ENCODE measurements at regions not wholly inside any gene's neighbourhood (a gene's known extent, or its start where the extent isn't known, plus 50 kb on each side); places are given as distances from the start of the nearest gene placed in this dataset.

GRCh38 chr1:56033321-56034037 is 545.9 kb downstream of the PLPP3 start:
- no peaks in the 10 kb centered on the region for H3K27me3 ChIP-seq (ENCODE audit: control insufficient read depth, insufficient read depth, low read length)
- no peaks in the 10 kb centered on the region for H3K36me3 ChIP-seq (ENCODE audit: control insufficient read depth, insufficient read depth, low read length)
- no peak overlapping the region for H3K4me3 ChIP-seq (ENCODE audit: low read depth, low read length)
- no peak overlapping the region for H3K9ac ChIP-seq (ENCODE audit: low read depth, low read length)
- H3K27ac ChIP-seq (ENCODE audit: low read depth, low read length): no peak overlapping the region
- H3K4me1 ChIP-seq (ENCODE audit: control insufficient read depth, insufficient read depth, low read length): no peaks in the 10 kb centered on the region
- no peaks in the 10 kb centered on the region for H3K9me3 ChIP-seq (ENCODE audit: control insufficient read depth, insufficient read depth, low read length)

DNA sequence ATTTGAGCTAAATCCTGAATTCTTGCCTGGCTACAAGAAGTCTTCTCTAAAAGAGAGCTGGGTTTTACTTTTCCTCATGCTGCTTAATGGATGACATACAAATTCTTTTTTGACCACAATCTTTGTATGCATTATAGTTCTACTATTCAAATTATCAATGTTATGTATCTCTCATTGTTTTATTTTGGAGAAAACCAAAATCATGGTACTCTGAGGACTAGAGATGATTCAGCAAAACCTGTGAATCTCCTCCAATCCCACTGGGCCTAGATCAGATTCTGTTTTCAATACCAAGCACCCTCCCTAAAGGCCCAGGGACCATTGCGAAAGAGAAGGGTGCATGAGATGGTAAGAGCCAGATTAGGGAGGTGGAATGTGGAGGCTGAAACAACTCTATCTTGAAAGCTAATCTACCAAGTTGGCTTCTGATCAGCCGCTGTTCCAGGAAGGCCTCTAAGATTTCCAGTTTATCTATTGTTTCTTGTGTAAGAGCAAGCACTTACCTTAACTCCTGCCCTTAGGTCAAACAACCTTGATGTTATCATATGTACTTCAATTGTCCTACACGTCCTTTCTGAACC is 547.2 kb downstream of the PLPP3 start:
- Histone ChIP-seq H3K9me3 (ENCODE audit: control insufficient read depth, insufficient read depth, low read length) (no peaks in the 10 kb centered on the region), H3K4me1 (ENCODE audit: control insufficient read depth, insufficient read depth, low read length) (no peaks in the 10 kb centered on the region), H3K36me3 (ENCODE audit: control insufficient read depth, insufficient read depth, low read length) (no peaks in the 10 kb centered on the region), H3K4me3 (ENCODE audit: low read depth, low read length) (no peak overlapping the region), H3K9ac (ENCODE audit: low read depth, low read length) (no peak overlapping the region), H3K27me3 (ENCODE audit: control insufficient read depth, insufficient read depth, low read length) (no peaks in the 10 kb centered on the region), H3K27ac (ENCODE audit: low read depth, low read length) (no peak overlapping the region)

DNA sequence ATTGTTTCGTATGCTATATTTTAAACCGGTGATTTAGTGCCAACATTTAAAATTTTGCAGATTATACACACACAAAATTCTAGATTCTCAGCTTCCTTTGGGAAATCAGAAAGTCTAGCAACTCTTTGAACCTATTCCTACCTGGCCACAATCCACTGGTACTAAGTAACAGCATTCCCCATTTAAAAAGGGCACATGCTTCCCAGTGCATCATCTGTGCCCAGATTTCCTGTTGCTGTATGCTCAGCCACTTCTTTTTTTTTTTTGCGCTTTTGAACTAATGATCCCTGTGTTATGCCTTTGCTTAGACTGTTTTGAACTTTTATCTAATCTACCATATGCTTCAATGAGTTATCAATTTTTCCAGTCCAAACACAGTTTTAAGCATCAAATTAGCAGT is 548.4 kb downstream of the PLPP3 start:
- no peak overlapping the region for H3K4me3 ChIP-seq (ENCODE audit: low read depth, low read length)
- no peaks in the 10 kb centered on the region for H3K27me3 ChIP-seq (ENCODE audit: control insufficient read depth, insufficient read depth, low read length)
- no peak overlapping the region for H3K9ac ChIP-seq (ENCODE audit: low read depth, low read length)
- H3K36me3 ChIP-seq (ENCODE audit: control insufficient read depth, insufficient read depth, low read length): no peaks in the 10 kb centered on the region
- H3K9me3 ChIP-seq (ENCODE audit: control insufficient read depth, insufficient read depth, low read length): no peaks in the 10 kb centered on the region
- H3K4me1 ChIP-seq (ENCODE audit: control insufficient read depth, insufficient read depth, low read length): no peaks in the 10 kb centered on the region
- no peak overlapping the region for H3K27ac ChIP-seq (ENCODE audit: low read depth, low read length)

DNA sequence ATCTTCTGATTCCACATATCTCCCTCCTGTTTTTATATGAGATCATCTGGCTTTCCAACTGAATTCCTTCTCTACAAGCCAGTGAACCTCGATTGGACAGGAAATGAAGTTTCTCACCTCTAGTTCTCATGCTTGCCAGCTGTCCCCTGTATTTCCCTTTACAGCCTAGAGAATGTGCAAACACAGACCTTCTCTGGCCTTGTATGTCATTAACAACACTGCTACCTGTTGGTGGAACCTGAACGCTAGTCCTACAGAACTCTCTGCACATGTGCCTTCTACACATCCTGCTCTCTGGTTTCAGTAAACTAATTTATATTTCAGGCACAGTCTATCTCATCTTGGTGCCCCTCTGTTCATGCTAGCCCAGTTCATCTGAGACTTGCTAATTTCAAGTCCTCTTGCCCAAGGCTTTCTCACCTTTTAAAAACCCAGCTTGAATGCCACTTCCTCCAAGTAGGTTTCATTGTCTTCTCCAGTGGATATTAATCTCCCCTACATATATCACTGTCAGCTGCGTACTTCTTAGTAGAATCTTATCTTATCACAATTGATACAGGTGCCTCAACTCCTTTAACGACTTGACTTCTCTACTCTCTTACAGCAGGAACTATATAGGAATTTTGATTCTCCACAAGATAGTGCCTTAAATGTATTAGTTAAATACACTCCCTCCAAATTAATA is 549.9 kb downstream of the PLPP3 start:
- Histone ChIP-seq H3K9ac (ENCODE audit: low read depth, low read length) (no peak overlapping the region), H3K9me3 (ENCODE audit: control insufficient read depth, insufficient read depth, low read length) (no peaks in the 10 kb centered on the region), H3K27ac (ENCODE audit: low read depth, low read length) (no peak overlapping the region), H3K4me3 (ENCODE audit: low read depth, low read length) (no peak overlapping the region), H3K36me3 (ENCODE audit: control insufficient read depth, insufficient read depth, low read length) (no peaks in the 10 kb centered on the region), H3K4me1 (ENCODE audit: control insufficient read depth, insufficient read depth, low read length) (no peaks in the 10 kb centered on the region), H3K27me3 (ENCODE audit: control insufficient read depth, insufficient read depth, low read length) (no peaks in the 10 kb centered on the region)

- H3K9ac ChIP-seq (ENCODE audit: low read depth, low read length): no peak overlapping the region
- no peak overlapping the region for H3K4me3 ChIP-seq (ENCODE audit: low read depth, low read length)
- no peaks in the 10 kb centered on the region for H3K36me3 ChIP-seq (ENCODE audit: control insufficient read depth, insufficient read depth, low read length)
- H3K27ac ChIP-seq (ENCODE audit: low read depth, low read length): no peak overlapping the region
- no peaks in the 10 kb centered on the region for H3K4me1 ChIP-seq (ENCODE audit: control insufficient read depth, insufficient read depth, low read length)
- no peaks in the 10 kb centered on the region for H3K9me3 ChIP-seq (ENCODE audit: control insufficient read depth, insufficient read depth, low read length)
- H3K27me3 ChIP-seq (ENCODE audit: control insufficient read depth, insufficient read depth, low read length): no peaks in the 10 kb centered on the region
Observed at GRCh38 chr1:56028911-56029310, 550.5 kb downstream of the PLPP3 start.

DNA sequence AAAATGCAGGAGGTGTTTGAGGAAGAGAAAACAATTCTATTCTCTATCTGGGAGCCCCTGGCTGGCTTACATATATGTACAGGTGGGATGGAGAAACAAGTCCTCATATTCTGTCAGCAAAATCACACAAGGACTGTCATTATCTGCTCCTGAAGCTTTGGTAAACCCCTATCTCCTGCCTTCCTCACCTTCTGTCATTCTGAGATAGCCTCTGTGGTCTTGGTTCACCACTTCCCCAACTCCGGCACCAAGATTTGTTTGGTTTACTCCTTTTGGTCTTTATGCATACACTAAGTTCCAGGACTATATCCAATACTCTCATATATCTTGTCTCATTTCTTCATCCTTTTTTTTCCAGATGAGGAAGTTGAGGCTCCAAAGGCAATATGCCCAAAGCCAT is 551.1 kb downstream of the PLPP3 start:
- no peaks in the 10 kb centered on the region for H3K4me1 ChIP-seq (ENCODE audit: control insufficient read depth, insufficient read depth, low read length)
- H3K36me3 ChIP-seq (ENCODE audit: control insufficient read depth, insufficient read depth, low read length): no peaks in the 10 kb centered on the region
- H3K27me3 ChIP-seq (ENCODE audit: control insufficient read depth, insufficient read depth, low read length): no peaks in the 10 kb centered on the region
- H3K27ac ChIP-seq (ENCODE audit: low read depth, low read length): no peak overlapping the region
- no peak overlapping the region for H3K9ac ChIP-seq (ENCODE audit: low read depth, low read length)
- H3K9me3 ChIP-seq (ENCODE audit: control insufficient read depth, insufficient read depth, low read length): no peaks in the 10 kb centered on the region
- no peak overlapping the region for H3K4me3 ChIP-seq (ENCODE audit: low read depth, low read length)

GRCh38 chr1:56025942-56026341 is 553.4 kb downstream of the PLPP3 start:
- H3K27me3 ChIP-seq (ENCODE audit: control insufficient read depth, insufficient read depth, low read length): no peaks in the 10 kb centered on the region
- no peaks in the 10 kb centered on the region for H3K4me1 ChIP-seq (ENCODE audit: control insufficient read depth, insufficient read depth, low read length)
- H3K9ac ChIP-seq (ENCODE audit: low read depth, low read length): no peak overlapping the region
- no peak overlapping the region for H3K4me3 ChIP-seq (ENCODE audit: low read depth, low read length)
- no peak overlapping the region for H3K27ac ChIP-seq (ENCODE audit: low read depth, low read length)
- no peaks in the 10 kb centered on the region for H3K9me3 ChIP-seq (ENCODE audit: control insufficient read depth, insufficient read depth, low read length)
- H3K36me3 ChIP-seq (ENCODE audit: control insufficient read depth, insufficient read depth, low read length): no peaks in the 10 kb centered on the region

- no peak overlapping the region for H3K9ac ChIP-seq (ENCODE audit: low read depth, low read length)
- no peaks in the 10 kb centered on the region for H3K9me3 ChIP-seq (ENCODE audit: control insufficient read depth, insufficient read depth, low read length)
- no peak overlapping the region for H3K27ac ChIP-seq (ENCODE audit: low read depth, low read length)
- no peaks in the 10 kb centered on the region for H3K36me3 ChIP-seq (ENCODE audit: control insufficient read depth, insufficient read depth, low read length)
- H3K4me3 ChIP-seq (ENCODE audit: low read depth, low read length): no peak overlapping the region
- H3K4me1 ChIP-seq (ENCODE audit: control insufficient read depth, insufficient read depth, low read length): no peaks in the 10 kb centered on the region
- H3K27me3 ChIP-seq (ENCODE audit: control insufficient read depth, insufficient read depth, low read length): no peaks in the 10 kb centered on the region
Observed at GRCh38 chr1:56024155-56024554, 555.2 kb downstream of the PLPP3 start.

- no peaks in the 10 kb centered on the region for H3K36me3 ChIP-seq (ENCODE audit: control insufficient read depth, insufficient read depth, low read length)
- no peaks in the 10 kb centered on the region for H3K27me3 ChIP-seq (ENCODE audit: control insufficient read depth, insufficient read depth, low read length)
- no peak overlapping the region for H3K27ac ChIP-seq (ENCODE audit: low read depth, low read length)
- H3K4me3 ChIP-seq (ENCODE audit: low read depth, low read length): no peak overlapping the region
- H3K9ac ChIP-seq (ENCODE audit: low read depth, low read length): no peak overlapping the region
- H3K9me3 ChIP-seq (ENCODE audit: control insufficient read depth, insufficient read depth, low read length): no peaks in the 10 kb centered on the region
- H3K4me1 ChIP-seq (ENCODE audit: control insufficient read depth, insufficient read depth, low read length): no peaks in the 10 kb centered on the region
Observed at GRCh38 chr1:56019922-56020321, 559.4 kb downstream of the PLPP3 start.

GRCh38 chr1:56019472-56019871 is 559.9 kb downstream of the PLPP3 start:
- no peaks in the 10 kb centered on the region for H3K27me3 ChIP-seq (ENCODE audit: control insufficient read depth, insufficient read depth, low read length)
- H3K27ac ChIP-seq (ENCODE audit: low read depth, low read length): no peak overlapping the region
- H3K36me3 ChIP-seq (ENCODE audit: control insufficient read depth, insufficient read depth, low read length): no peaks in the 10 kb centered on the region
- H3K4me3 ChIP-seq (ENCODE audit: low read depth, low read length): no peak overlapping the region
- no peaks in the 10 kb centered on the region for H3K9me3 ChIP-seq (ENCODE audit: control insufficient read depth, insufficient read depth, low read length)
- no peak overlapping the region for H3K9ac ChIP-seq (ENCODE audit: low read depth, low read length)
- no peaks in the 10 kb centered on the region for H3K4me1 ChIP-seq (ENCODE audit: control insufficient read depth, insufficient read depth, low read length)

DNA sequence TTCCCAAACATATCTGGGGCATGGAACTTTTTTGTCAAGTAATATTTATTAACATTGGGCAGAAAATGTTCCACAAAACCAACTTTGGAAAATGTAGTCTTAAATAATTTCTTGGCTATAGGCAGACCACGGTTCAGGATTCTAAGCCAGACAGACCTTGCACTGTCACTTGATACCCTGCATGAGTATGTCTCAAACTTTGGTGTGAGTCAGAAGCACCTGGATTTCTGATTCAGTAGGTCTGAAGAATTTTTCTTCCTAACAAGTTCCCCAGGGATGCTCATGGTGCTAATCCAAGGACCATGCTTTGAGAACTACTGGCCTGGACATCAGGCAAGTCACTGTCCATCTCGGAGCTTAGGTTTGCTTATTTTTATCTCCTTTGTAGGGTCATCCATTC is 562.0 kb downstream of the PLPP3 start:
- Histone ChIP-seq H3K27me3 (ENCODE audit: control insufficient read depth, insufficient read depth, low read length) (no peaks in the 10 kb centered on the region), H3K9ac (ENCODE audit: low read depth, low read length) (no peak overlapping the region), H3K9me3 (ENCODE audit: control insufficient read depth, insufficient read depth, low read length) (no peaks in the 10 kb centered on the region), H3K36me3 (ENCODE audit: control insufficient read depth, insufficient read depth, low read length) (no peaks in the 10 kb centered on the region), H3K27ac (ENCODE audit: low read depth, low read length) (no peak overlapping the region), H3K4me1 (ENCODE audit: control insufficient read depth, insufficient read depth, low read length) (no peaks in the 10 kb centered on the region), H3K4me3 (ENCODE audit: low read depth, low read length) (no peak overlapping the region)

Data from HUES48 (cell line).